ENCODE measurements at regions not wholly inside any gene's neighbourhood (a gene's known extent, or its start where the extent isn't known, plus 50 kb on each side); places are given as distances from the start of the nearest gene placed in this dataset.
"Not testable (repeated sequence)": the region's sequence is repeated elsewhere in the genome, so short reads cannot be mapped to it uniquely, and the experiment has no call there.

- TF ChIP-seq PRDM10 (IDR thresholded peaks at IDR 0.05; ENCODE audit: partially characterized antibody), result peak; percentile 85
- peak; percentile 44; the same call in 1 of the 2 replicates for TF ChIP-seq POLR2A (conservative IDR thresholded peaks at IDR 0.05)
- peak; percentile 44; the same call in 1 of the 2 replicates for TF ChIP-seq ATF7 (IDR thresholded peaks at IDR 0.05)
- peak; percentile 40; the same call in 1 of the 2 replicates for TF ChIP-seq TEAD4 (IDR thresholded peaks at IDR 0.05; ENCODE audit: low read length)
- not testable (repeated sequence) for TF ChIP-seq TEAD4 (CRISPR knock-in tag; IDR thresholded peaks at IDR 0.05; ENCODE audit: borderline replicate concordance); ID3 (CRISPR knock-in tag; IDR thresholded peaks at IDR 0.05)
- peak; percentile 70 for TF ChIP-seq TAL1 (IDR thresholded peaks at IDR 0.05)
- peak; percentile 25; the same call in 1 of the 2 replicates for TF ChIP-seq MGA (IDR thresholded peaks at IDR 0.05)
- TF ChIP-seq ID3 (tag; IDR thresholded peaks at IDR 0.05), result 0 out of 2 replicates have a peak, but pooled peaks have one; percentile 31
- TF ChIP-seq YY1 (IDR thresholded peaks at IDR 0.05; ENCODE audit: borderline replicate concordance in 1 of 3, control insufficient read depth in 1 of 3, extremely low read depth in 1 of 3, insufficient read depth in 3 of 3, insufficient read length in 1 of 3, insufficient replicate concordance in 2 of 3, low read depth in 1 of 3, low read length in 2 of 3), result peak in 1 of 3 experiments; percentile 12
- peak; percentile 78 to 84 for TF ChIP-seq FOXK2 (conservative IDR thresholded peaks at IDR 0.05 in 1 of 2, IDR thresholded peaks at IDR 0.05 in 1 of 2; ENCODE audit: low read depth in 2 of 2)
These were observed 188.7 kb downstream of the HACE1 start (continued) for GRCh38 chr6:104670834-104671590.
